ENCODE measurements at regions not wholly inside any gene's neighbourhood (a gene's known extent, or its start where the extent isn't known, plus 50 kb on each side); places are given as distances from the start of the nearest gene placed in this dataset.
"Not testable (repeated sequence)": the region's sequence is repeated elsewhere in the genome, so short reads cannot be mapped to it uniquely, and the experiment has no call there.

- no peak for DNase-seq (ENCODE audit: low read depth in 4 of 4, low spot score in 3 of 4)
Measured at GRCh38 chr2:240238786-240239185, 98.3 kb upstream of the OTOS start.

DNA sequence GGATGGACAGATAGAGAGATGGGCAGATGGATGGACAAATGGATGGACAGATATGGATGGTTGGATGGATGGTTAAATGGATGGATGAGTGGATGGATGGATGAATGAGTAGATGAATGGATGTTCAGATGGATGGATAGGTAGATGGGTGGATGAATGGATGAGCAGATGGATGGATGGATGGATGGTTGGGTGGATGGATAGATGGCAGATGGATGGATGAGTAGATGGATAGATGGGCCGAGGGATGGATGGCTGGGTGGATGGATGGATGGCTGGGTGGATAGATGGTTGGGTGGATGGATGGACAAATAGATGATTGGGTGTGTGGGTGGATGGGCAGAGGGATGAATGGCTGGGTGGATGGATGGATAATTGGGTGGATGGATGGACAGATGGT, 98.9 kb upstream of the OTOS start:
- DNase-seq (ENCODE audit: low read depth in 4 of 4, low spot score in 3 of 4) = no peak

DNA sequence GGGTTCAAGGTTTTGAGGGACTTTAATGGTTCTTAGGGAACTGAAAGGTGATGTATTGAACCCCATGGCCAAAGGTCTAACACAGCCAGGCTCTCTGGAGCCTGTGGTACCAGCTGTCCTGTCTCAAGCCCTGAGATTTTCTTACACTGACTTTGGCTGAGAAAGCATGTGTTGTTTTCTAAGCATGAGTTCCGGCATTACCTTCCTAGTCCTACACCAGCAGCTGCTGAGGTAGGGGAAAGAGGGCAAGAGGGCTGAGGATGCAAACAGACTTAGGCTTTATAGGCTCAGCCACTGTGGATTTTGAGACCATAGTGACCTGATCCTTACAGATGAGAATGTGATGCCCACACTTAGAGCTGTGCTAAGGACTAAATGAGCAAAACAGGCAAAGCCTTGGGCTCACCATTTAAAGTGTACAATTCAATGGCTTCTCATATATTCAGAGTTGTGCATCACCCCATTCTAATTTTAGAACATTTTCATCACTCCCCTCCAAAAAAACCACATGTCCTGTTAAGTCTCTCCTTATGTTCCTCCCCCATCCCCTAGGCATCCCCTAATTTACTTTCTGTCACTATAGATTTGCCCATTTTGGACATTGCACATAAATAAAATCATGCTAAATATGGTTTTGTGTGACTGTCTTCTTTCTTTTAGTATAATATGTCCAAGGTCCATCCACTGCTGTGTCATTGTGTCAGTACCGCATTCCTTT, 99.7 kb upstream of the OTOS start:
- DNase-seq (ENCODE audit: low read depth in 4 of 4, low spot score in 3 of 4) = no peak

DNA sequence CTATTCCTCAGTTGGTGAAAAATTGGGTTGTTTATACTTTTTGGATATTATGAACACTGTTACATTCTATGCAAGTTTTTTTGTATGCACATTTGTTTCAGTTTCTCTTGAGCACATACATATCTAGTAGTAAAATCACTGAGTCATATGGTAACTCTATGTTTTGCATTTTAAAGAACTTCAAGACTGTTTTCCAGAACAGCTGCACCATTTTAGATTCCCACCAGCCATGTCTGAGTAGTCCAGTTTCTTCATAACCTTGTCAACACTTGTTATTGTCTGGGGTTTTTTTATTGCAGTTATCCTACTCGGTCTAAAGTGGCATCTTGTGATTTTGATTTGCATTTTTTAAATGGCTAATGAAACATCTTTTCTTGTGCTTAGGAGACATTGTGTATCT, 100.3 kb upstream of the OTOS start:
- DNase-seq (ENCODE audit: low read depth in 4 of 4, low spot score in 3 of 4) = no peak

DNA sequence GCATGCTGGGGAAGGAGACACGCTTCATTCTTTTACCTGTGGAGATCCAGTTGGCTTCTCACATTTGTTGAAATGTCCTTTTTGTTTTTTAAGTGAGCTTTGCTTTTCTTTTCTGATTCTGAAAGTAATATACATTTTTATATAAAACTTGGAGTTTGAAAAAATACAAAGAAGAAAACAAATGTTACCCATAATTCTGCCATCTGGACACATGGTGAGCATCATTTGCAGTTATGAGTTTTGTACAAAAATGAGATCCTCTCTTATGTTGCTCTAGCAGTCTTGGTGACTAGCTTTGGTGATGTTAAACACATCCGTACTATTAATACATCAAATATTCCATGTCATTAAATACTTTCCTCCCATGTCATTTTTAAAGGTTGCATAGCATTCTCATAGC, 101.1 kb upstream of the OTOS start:
- DNase-seq (ENCODE audit: low read depth in 4 of 4, low spot score in 3 of 4) = no peak

DNA sequence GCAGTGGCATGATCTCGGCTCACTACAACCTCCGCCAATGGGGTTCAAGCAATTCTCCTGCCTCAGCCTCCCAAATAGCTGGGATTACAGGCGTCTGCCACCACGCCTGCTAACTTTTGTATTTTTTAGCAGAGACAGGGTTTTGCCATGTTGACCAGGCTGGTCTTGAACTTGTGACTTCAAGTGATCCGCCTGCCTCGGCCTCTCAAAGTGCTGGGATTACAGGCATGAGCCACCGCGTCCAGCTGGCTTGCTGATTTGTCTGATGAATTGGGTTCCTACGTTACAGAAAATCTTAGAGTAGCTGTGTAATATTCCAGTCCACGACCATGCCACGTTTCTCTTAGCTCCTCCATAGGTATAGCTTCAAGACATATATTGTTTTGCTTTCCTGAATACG, 102.6 kb upstream of the OTOS start:
- DNase-seq (ENCODE audit: low read depth in 4 of 4, low spot score in 3 of 4) = not testable (repeated sequence)

DNA sequence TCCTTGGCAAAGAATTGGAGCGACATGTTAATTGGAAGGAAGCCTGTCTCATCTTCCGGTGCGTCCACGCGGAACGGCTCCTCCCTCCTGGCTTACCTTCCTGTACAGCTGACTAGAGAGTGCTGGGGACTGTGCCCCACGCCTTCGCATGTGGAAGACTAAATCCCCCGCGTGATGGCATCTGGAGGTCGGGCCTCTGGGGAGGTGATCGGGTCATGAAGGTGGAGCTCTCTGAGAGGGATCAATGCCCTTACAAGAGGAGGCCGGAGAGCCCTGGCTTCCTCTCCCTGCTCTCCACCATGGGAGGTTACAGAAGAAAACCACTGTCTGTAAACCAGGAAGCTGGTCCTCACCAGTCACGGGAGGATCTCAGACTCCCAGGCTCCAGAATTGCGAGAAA, 104.1 kb upstream of the OTOS start:
- DNase-seq (ENCODE audit: low read depth in 4 of 4, low spot score in 3 of 4) = no peak

- DNase-seq (ENCODE audit: low read depth in 4 of 4, low spot score in 3 of 4) = no peak
Measured at GRCh38 chr2:240245184-240245583, 104.7 kb upstream of the OTOS start.

- DNase-seq (ENCODE audit: low read depth in 4 of 4, low spot score in 3 of 4) = no peak
Measured at GRCh38 chr2:240245706-240246105, 105.2 kb upstream of the OTOS start.

GRCh38 chr2:240246173-240246820, 105.8 kb upstream of the OTOS start:
- DNase-seq (ENCODE audit: low read depth in 4 of 4, low spot score in 3 of 4) = no peak

- no peak for DNase-seq (ENCODE audit: low read depth in 4 of 4, low spot score in 3 of 4)
Measured at GRCh38 chr2:240247241-240247867, 106.9 kb upstream of the OTOS start.

- no peak for DNase-seq (ENCODE audit: low read depth in 4 of 4, low spot score in 3 of 4)
Measured at GRCh38 chr2:240247868-240248720, 107.6 kb upstream of the OTOS start.

DNA sequence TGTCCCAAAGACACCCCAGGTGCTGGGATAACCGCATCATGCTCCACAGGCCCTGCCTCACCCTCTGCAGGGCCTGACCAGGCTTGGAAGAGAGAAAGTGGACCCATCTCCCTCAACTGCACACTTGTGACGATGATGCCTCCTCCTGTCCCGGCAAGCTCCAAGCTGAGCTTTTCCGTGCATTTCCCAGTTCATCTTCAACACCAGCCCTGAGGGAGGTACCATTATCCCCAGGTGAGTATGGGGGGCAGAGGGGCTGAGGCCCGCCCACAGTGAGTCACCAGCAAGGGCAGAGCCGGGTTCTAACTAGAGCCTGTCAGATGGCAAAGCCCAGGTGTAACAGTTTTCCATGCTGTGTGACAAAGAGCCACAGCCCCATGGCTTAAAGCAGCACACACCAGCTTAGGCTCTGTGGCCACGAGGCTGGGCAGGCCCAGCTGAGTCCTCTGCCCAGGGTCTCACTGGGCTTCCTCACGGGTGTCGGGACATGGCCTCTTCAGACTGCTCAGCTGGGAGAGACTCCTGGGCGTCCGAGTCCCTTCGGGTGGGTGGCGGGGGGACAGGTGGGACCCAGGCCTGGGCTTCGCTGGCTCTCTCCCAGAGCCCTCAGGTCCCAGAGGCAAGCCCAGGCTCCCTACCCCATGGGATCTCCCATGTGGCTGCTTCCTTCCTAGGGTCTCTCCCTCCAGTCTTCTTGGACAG, 108.4 kb upstream of the OTOS start:
- no peak for DNase-seq (ENCODE audit: low read depth in 4 of 4, low spot score in 3 of 4)

GRCh38 chr2:240249423-240250149, 109.1 kb upstream of the OTOS start:
- DNase-seq (ENCODE audit: low read depth in 4 of 4, low spot score in 3 of 4) = no peak

GRCh38 chr2:240250150-240250984, 109.9 kb upstream of the OTOS start:
- DNase-seq (ENCODE audit: low read depth in 4 of 4, low spot score in 3 of 4) = no peak

DNA sequence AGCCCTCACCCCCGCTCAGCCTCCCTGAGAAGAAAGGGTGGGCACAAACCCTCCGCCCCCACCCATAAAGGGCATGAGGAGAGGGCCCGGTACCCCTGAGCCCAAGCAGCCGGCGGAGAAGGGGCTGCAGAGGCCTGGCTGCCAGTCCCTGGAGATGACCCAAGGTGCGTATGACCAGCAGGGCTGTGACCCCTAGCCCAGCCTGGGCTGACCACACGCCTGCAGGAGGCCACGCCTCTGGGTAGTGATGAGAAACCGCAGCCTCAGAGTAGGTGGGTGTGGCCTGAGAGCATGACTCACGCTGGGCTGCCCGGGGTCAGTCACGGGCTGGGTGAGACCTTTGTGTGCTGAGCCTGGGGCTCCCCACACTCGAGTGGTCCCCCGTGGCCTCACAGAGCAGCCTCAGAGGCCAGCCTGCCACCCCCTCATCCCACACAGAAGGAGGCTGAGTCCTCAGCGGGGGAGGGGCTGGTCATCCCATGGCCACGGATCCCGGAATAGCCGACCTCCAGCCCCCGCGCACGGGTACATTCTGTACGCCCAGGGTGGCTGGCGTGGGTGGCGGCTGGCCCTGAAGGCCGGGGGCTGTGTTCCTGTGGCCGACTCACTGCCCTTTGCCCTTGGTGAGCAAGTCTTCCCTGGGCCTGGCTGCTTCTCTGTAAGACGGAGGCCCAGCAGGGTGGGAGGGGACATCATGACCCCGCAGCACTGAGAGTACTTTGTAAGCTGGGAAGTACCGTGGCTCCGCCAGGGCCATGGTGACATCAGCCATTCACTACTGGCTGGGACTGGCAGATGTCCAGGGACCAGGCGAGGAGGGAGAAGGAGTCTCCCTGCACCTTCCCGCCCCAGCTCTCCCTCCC, 110.8 kb upstream of the OTOS start:
- peak in 1 of 4 donors; percentile 57 for DNase-seq (ENCODE audit: low read depth in 4 of 4, low spot score in 3 of 4)

DNA sequence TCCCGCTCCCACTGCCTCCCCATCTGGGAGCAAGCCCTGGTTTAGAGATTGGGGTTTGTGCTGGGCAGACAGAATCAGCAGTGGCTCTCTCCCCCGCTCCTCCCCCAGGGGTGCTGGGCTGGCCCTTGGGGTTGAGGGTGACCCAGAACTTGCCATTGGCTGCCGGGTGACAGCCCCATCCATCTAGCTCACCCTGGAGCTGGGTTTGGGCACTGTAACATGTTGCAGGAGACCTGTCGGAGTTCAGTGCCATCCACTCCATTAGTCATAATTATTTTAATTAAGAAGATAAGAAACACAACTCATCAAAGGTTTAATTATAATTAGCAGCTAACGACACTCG, 111.4 kb upstream of the OTOS start:
- no peak for DNase-seq (ENCODE audit: low read depth in 4 of 4, low spot score in 3 of 4)

DNA sequence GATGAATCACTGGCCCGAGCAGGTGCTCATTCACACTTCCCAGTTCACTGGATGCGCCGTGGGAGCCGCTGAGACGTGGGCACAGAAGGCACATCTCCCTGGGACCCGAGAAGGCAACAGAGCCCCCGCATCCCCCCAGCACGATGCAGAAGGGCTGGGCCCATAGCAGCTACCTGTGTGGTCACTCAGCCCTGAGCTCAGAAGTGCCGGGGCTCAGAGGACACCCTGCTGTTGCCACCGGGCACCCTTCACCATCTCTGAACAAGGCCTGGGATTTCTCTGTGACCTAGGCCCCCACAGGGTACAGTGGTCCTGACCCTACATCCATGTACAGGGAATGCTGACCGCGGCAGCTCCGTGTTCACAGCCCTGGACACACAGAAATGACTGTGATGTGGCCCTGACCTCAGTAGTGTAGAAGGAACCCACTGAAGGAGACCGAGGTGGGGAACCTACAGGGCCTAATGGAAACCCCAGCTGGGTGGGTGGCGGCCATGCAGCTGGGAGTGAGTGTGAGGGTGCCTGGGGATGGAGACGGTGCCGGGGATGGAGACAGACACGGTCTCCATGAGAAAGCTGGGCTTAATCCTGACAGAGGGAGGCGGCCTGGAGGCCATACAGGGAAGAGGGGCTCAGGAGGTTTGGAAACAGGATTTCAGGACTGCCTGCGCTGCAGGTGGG, 111.9 kb upstream of the OTOS start:
- no peak for DNase-seq (ENCODE audit: low read depth in 4 of 4, low spot score in 3 of 4)

Data from left renal pelvis (tissue), 4 donors.